GM04504 (cell line): ENCODE measurements at regions not wholly inside any gene's neighbourhood (a gene's known extent, or its start where the extent isn't known, plus 50 kb on each side); places are given as distances from the start of the nearest gene placed in this dataset.
"Not testable (repeated sequence)": the region's sequence is repeated elsewhere in the genome, so short reads cannot be mapped to it uniquely, and the experiment has no call there.

Experiments used
- DNase-seq: peaks from one replicate; pipeline ENCODE4 v3.0.0-alpha.2; 2012; ENCODE audit warnings: low read depth

GRCh38 chr18:70600225-70600925, 311.5 kb downstream of the SOCS6 start:
- DNase-seq: no peak

- no peak for DNase-seq
Measured at GRCh38 chr18:70598406-70598805, 309.6 kb downstream of the SOCS6 start.

GRCh38 chr18:70582981-70583380, 294.1 kb downstream of the SOCS6 start:
- DNase-seq: no peak

- DNase-seq: no peak
Measured at GRCh38 chr18:70578480-70578879, 289.6 kb downstream of the SOCS6 start.

GRCh38 chr18:70577023-70577420, 288.2 kb downstream of the SOCS6 start:
- no peak for DNase-seq

GRCh38 chr18:70576276-70577022, 287.6 kb downstream of the SOCS6 start:
- no peak for DNase-seq

- not testable (repeated sequence) for DNase-seq
Measured at GRCh38 chr18:70574951-70575350, 286.1 kb downstream of the SOCS6 start.

- DNase-seq: not testable (repeated sequence)
Measured at GRCh38 chr18:70569647-70570046, 280.8 kb downstream of the SOCS6 start.

- DNase-seq: no peak
Measured at GRCh38 chr18:70559446-70559845, 270.6 kb downstream of the SOCS6 start.

GRCh38 chr18:70558371-70558770, 269.5 kb downstream of the SOCS6 start:
- no peak for DNase-seq

- DNase-seq: no peak
Measured at GRCh38 chr18:70554854-70555445, 266.1 kb downstream of the SOCS6 start.

- DNase-seq: no peak
Measured at GRCh38 chr18:70553936-70554260, 265.1 kb downstream of the SOCS6 start.

- no peak for DNase-seq
Measured at GRCh38 chr18:70553245-70553935, 264.5 kb downstream of the SOCS6 start.

GRCh38 chr18:70536370-70537062, 247.7 kb downstream of the SOCS6 start:
- DNase-seq: no peak

GRCh38 chr18:70535041-70535440, 246.2 kb downstream of the SOCS6 start:
- no peak for DNase-seq

- not testable (repeated sequence) for DNase-seq
Measured at GRCh38 chr18:70525322-70525721, 236.5 kb downstream of the SOCS6 start.

GRCh38 chr18:70523792-70524182, 234.9 kb downstream of the SOCS6 start:
- DNase-seq: no peak

GRCh38 chr18:70523035-70523791, 234.4 kb downstream of the SOCS6 start:
- DNase-seq: no peak

GRCh38 chr18:70522183-70522680, 233.4 kb downstream of the SOCS6 start:
- DNase-seq: no peak

- DNase-seq: no peak
Measured at GRCh38 chr18:70520867-70521266, 232.0 kb downstream of the SOCS6 start.

- DNase-seq: no peak
Measured at GRCh38 chr18:70513502-70514171, 224.8 kb downstream of the SOCS6 start.
